T-helper 2 cell (primary cell): ENCODE measurements at regions not wholly inside any gene's neighbourhood (a gene's known extent, or its start where the extent isn't known, plus 50 kb on each side); places are given as distances from the start of the nearest gene placed in this dataset.
"Not testable (repeated sequence)": the region's sequence is repeated elsewhere in the genome, so short reads cannot be mapped to it uniquely, and the experiment has no call there.

ENCODE experiments used
- DNase-seq, 5 experiments: peaks; one replicate each; pipeline versions ENCODE4 v3.0.0 to v3.0.0-alpha.2; 2012 to 2022

DNA sequence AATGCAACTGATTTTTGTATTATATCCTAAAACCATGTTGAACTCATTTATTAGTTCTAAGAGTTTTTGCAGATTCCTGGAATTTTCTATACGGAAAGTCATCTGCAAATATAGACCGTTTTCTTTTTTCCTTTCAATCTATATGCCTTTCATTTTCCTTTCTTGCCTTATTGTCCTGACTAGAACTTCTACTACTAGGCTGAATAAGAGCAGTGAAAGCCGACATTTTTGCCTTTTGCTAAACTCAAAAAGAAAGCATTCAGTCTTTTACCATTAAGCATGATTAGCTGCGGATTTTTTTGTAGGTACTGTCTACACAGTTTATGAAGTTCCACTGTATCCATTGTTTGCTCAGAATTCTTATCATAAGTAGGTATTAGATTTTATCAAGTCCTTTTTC lies 328.4 kb downstream of the TEX29 start:
- DNase-seq: no peak

- DNase-seq: no peak
Measured at GRCh38 chr13:111650626-111651025, 330.2 kb downstream of the TEX29 start.

- no peak for DNase-seq
Measured at GRCh38 chr13:111652676-111653075, 332.2 kb downstream of the TEX29 start.

DNA sequence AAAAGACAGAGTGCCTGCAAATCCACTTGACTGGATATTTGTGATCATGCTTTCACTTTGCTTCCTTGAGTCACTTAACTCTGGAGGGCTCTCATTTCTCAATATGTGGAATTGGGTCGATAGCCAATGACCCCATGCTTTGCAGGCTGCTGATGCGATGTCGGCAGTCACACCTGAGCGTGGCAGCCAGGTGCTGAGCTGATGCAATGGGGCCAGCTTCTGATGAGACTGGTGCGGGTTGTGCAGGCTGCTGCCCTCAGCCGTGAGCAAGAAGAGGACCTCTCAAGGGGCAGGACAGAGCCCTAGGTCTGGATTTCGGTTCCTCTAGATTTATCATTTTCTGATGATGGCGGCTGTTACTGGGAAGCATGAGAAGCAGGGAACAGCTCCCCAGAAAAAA lies 334.1 kb downstream of the TEX29 start:
- DNase-seq: no peak

GRCh38 chr13:111656439-111656838 lies 336.0 kb downstream of the TEX29 start:
- no peak for DNase-seq

DNA sequence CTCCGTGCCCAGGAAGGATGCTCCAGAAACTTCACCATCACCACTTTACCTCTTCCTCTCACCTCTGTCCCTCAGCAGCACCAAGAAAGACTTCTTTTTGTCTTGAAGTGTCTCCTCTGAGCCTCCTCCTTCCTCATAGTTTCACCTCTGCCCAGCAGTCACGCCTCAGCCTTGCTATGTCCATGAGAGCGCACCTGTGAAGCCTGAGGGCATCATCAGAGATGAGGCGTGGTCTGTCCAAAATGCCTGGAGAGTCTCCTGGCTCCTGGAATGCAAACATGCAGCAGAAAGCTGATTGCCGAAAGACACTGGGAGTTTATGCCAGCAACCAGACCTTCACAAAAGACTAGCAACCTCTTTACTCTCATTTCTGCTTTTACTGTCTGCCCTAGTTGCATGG lies 336.6 kb downstream of the TEX29 start:
- no peak for DNase-seq

- no peak for DNase-seq
Measured at GRCh38 chr13:111658145-111659100, 338.0 kb downstream of the TEX29 start.

DNA sequence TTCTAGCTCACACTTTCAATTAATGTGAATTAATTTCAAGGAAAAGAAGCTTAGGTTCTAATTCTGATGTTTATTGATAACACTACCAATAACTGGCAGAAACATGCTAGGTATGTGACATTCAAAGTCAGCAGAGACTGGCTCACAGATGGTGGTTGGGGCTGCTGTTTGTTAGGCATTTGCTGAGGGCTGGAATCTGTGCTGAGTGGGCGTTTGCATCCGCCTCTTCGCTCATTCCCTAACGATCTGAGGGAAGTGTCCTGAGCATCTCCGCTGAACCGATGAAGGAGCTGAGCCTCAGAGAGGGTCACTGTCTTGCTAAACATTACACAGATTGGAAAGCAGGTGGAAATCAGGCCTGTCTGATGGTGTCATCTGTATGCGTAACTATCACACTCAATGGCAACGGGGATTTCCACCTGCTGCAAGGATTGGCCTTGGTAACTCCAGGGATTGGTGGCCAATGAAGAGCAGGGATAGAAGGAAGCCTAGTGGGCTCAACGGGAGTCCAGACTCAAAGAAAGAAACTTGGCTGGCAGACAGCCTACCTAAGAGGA lies 338.9 kb downstream of the TEX29 start:
- no peak for DNase-seq

GRCh38 chr13:111659842-111660241 lies 339.4 kb downstream of the TEX29 start:
- no peak for DNase-seq

GRCh38 chr13:111661052-111661451 lies 340.6 kb downstream of the TEX29 start:
- DNase-seq: no peak

GRCh38 chr13:111661776-111662175 lies 341.3 kb downstream of the TEX29 start:
- no peak for DNase-seq

- DNase-seq: no peak
Measured at GRCh38 chr13:111662451-111662850, 342.0 kb downstream of the TEX29 start.

DNA sequence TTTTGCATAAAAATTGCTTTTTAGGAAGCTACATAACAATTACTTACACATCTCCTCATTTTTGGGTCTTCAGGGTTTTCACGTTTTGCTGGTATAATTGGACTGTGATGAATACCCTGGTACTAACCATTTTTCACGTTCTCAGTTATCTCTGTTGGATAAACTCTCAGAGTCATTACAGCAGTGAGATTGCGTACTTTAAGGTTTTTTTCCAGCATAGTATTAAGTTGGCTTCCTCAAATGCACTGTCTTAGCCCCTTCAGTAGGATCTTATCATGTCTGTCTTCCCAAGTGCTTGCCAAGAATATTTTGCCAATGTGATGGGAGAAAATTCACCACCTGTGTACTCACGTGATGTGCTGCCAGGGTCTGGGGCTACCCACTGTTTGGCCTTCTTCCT lies 342.5 kb downstream of the TEX29 start:
- DNase-seq: no peak

- DNase-seq: no peak
Measured at GRCh38 chr13:111663505-111663904, 343.1 kb downstream of the TEX29 start.

- DNase-seq: no peak
Measured at GRCh38 chr13:111663953-111664421, 343.5 kb downstream of the TEX29 start.

DNA sequence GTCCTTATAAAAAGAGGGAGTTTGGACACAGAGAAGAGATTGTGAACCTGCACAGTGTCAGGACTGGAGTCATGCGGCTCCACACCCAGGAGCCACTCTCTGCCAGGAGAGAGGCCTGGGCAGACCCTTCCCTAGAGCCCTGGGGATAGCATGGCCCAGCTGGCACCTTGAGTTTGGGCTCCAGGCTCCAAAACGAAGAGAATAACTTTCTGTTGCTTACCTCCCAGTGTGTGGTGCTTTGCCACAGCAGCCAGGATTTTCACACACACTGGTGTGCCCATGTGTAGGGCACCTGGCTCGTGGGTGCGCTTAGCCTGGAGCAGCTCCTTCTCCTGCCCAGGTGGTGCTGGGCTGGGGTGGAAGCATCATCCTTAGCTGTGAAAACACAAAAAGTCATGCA lies 344.3 kb downstream of the TEX29 start:
- no peak for DNase-seq

- no peak for DNase-seq
Measured at GRCh38 chr13:111665691-111666095, 345.3 kb downstream of the TEX29 start.

- no peak for DNase-seq
Measured at GRCh38 chr13:111666164-111666776, 345.8 kb downstream of the TEX29 start.

- DNase-seq: no peak
Measured at GRCh38 chr13:111667757-111668156, 347.3 kb downstream of the TEX29 start.

GRCh38 chr13:111668451-111668850 lies 348.0 kb downstream of the TEX29 start:
- DNase-seq: no peak

- not testable (repeated sequence) for DNase-seq
Measured at GRCh38 chr13:111672198-111672597, 351.8 kb downstream of the TEX29 start.

DNA sequence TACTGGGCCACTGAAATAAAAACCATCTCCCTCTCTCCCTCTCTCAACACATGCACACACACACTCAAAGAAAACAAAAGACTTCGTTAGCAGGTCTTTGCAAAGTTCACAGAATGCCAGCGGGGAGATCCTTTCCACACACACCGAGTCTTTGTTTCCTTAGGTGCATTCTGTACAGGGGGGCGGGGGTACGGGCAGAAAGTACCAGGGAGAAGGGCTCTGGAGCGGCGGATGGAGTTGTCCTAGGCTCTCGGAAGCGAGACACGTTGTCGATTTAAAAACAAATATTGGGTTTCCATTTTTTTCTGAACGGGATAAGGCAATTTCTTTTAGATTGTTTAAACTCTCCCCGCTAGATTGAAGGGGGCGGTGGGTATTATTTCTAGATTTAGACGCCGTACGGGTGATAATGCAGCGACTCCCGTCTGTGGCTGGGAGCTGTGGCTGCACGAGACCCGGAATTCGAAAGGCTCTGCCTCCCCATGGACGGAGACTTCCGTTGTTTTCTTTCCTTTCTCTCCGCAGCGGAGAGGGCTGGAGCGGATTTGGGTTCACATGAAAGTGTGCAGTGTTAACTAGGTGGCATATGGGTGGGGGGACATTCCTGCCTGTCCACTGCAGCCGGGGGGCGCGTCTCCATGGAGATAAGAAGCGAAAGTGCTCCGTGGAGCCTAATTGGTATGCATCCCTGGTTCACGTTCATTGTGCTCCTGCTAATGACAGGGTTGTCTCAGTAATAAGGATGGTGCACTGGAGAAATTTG lies 357.9 kb downstream of the TEX29 start:
- not testable (repeated sequence) for DNase-seq

DNA sequence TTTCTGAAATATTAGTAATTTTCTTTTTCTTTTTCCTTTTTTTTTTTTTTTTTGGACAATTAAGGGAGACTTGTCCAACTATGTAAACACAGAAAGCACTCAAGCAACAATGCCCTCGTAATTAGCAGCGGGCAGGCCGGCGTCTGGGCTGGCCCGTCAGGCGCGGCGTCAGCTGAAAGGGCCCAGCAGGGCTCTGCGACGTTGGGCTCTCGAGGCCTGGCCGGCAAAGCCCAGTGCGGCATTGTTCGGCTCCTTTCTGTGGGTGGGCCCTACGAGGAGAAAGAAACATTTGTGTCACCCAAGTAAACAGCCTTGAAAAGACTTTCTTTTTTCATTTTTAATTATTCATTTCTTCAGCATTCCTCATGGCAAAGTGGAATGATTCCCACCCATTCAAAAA lies 359.2 kb downstream of the TEX29 start:
- DNase-seq: not testable (repeated sequence)
